ENCODE measurements at regions not wholly inside any gene's neighbourhood (a gene's known extent, or its start where the extent isn't known, plus 50 kb on each side); places are given as distances from the start of the nearest gene placed in this dataset.

GRCh38 chr5:130282049-130282448 is 377.8 kb downstream of the CHSY3 start:
- Histone ChIP-seq H3K79me2 (ENCODE audit: low read depth) (no peaks in the 10 kb centered on the region), H3F3A (ENCODE audit: insufficient read depth, low read depth) (no peaks in the 10 kb centered on the region), H3K9me3 (ENCODE audit: insufficient read depth, low read depth) (no peaks in the 10 kb centered on the region), H4K20me1 (ENCODE audit: insufficient read depth) (no peaks in the 10 kb centered on the region), H3K4me3 (no peak overlapping the region), H3K27me3 (ENCODE audit: insufficient read depth, low read depth) (no peaks in the 10 kb centered on the region), H3K9me2 (ENCODE audit: insufficient read depth) (no peaks in the 10 kb centered on the region; the same call in 1 of the 2 replicates), H3K4me2 (no peak overlapping the region), H3K4me1 (replicated peaks; ENCODE audit: insufficient read depth) (no peaks in the 10 kb centered on the region), H3K36me3 (ENCODE audit: low read depth) (no peaks in the 10 kb centered on the region), H3K27ac (no peak overlapping the region), H2AFZ (no peak overlapping the region)
- intact Hi-C loops (cut with micrococcal nuclease; ENCODE audit: unreplicated experiment), result loop anchor here (10.0 kb wide), 1 partner anchor 263 kb away; no protein-coding TSS in a partner anchor
- TF ChIP-seq EZH2 (IDR thresholded peaks at IDR 0.05; ENCODE audit: low read depth) (no peak), CTCF (conservative IDR thresholded peaks at IDR 0.05) (no peak)
- DNase-seq, result no peak
- CTCF ChIA-PET, result no interaction called here
- BruUV-seq (replicated peaks), result no TSS peak
- POLR2A ChIA-PET (ENCODE audit: unreplicated experiment), result no interaction called here

- CTCF ChIA-PET, result no interaction called here
- Histone ChIP-seq H3K27ac (no peak overlapping the region), H3K4me3 (no peak overlapping the region), H2AFZ (no peak overlapping the region), H3K4me2 (no peak overlapping the region), H3K4me1 (replicated peaks; ENCODE audit: insufficient read depth) (no peaks in the 10 kb centered on the region), H3K36me3 (ENCODE audit: low read depth) (no peaks in the 10 kb centered on the region), H3K79me2 (ENCODE audit: low read depth) (no peaks in the 10 kb centered on the region), H3K9me2 (ENCODE audit: insufficient read depth) (no peaks in the 10 kb centered on the region; the same call in 1 of the 2 replicates), H3K27me3 (ENCODE audit: insufficient read depth, low read depth) (no peaks in the 10 kb centered on the region), H3K9me3 (ENCODE audit: insufficient read depth, low read depth) (no peaks in the 10 kb centered on the region), H4K20me1 (ENCODE audit: insufficient read depth) (no peaks in the 10 kb centered on the region), H3F3A (ENCODE audit: insufficient read depth, low read depth) (no peaks in the 10 kb centered on the region)
- BruUV-seq (replicated peaks), result no TSS peak
- POLR2A ChIA-PET (ENCODE audit: unreplicated experiment), result no interaction called here
- intact Hi-C loops (cut with micrococcal nuclease; ENCODE audit: unreplicated experiment), result loop anchor here (10.0 kb wide), 1 partner anchor 264 kb away; no protein-coding TSS in a partner anchor
- DNase-seq, result no peak
- TF ChIP-seq EZH2 (IDR thresholded peaks at IDR 0.05; ENCODE audit: low read depth) (no peak), CTCF (conservative IDR thresholded peaks at IDR 0.05) (no peak)
These were observed 376.4 kb downstream of the CHSY3 start for GRCh38 chr5:130280528-130281217.

- Histone ChIP-seq H3K27me3 (ENCODE audit: insufficient read depth, low read depth) (no peaks in the 10 kb centered on the region), H2AFZ (no peak overlapping the region), H3K4me2 (no peak overlapping the region), H3K4me3 (no peak overlapping the region), H3K4me1 (replicated peaks; ENCODE audit: insufficient read depth) (no peaks in the 10 kb centered on the region), H3K9me3 (ENCODE audit: insufficient read depth, low read depth) (no peaks in the 10 kb centered on the region), H4K20me1 (ENCODE audit: insufficient read depth) (no peaks in the 10 kb centered on the region), H3K36me3 (ENCODE audit: low read depth) (no peaks in the 10 kb centered on the region), H3K9me2 (ENCODE audit: insufficient read depth) (no peaks in the 10 kb centered on the region), H3K79me2 (ENCODE audit: low read depth) (no peaks in the 10 kb centered on the region), H3F3A (ENCODE audit: insufficient read depth, low read depth) (no peaks in the 10 kb centered on the region), H3K27ac (no peak overlapping the region)
- ChIA-PET POLR2A (ENCODE audit: unreplicated experiment) (no interaction called here), CTCF (no interaction called here)
- no peak for TF ChIP-seq EZH2 (IDR thresholded peaks at IDR 0.05; ENCODE audit: low read depth)
- TF ChIP-seq CTCF (conservative IDR thresholded peaks at IDR 0.05), result no peak
- BruUV-seq (replicated peaks), result no TSS peak
- DNase-seq, result no peak
- intact Hi-C loops (cut with micrococcal nuclease; ENCODE audit: unreplicated experiment), result no loop called here
These were observed 375.1 kb downstream of the CHSY3 start for GRCh38 chr5:130279386-130279785.
